ENCODE measurements at regions not wholly inside any gene's neighbourhood (a gene's known extent, or its start where the extent isn't known, plus 50 kb on each side); places are given as distances from the start of the nearest gene placed in this dataset.

- Histone ChIP-seq H3K9me3 (ENCODE audit: control insufficient read depth, insufficient read depth, low read depth, low read length) (no peaks in the 10 kb centered on the region), H3K4me1 (ENCODE audit: control insufficient read depth, extremely low read depth, insufficient read depth, low read length) (no peaks in the 10 kb centered on the region), H4K20me1 (ENCODE audit: control insufficient read depth, extremely low read depth, insufficient read depth, low read length) (no peaks in the 10 kb centered on the region), H3K79me2 (ENCODE audit: control insufficient read depth, insufficient read depth, low read length) (no peaks in the 10 kb centered on the region), H3K9ac (ENCODE audit: insufficient read depth, low read length) (no peak overlapping the region), H3K4me2 (ENCODE audit: extremely low read depth, insufficient read depth, low read length) (no peak overlapping the region), H3K27ac (ENCODE audit: insufficient read depth, low read length) (no peak overlapping the region), H3K36me3 (ENCODE audit: control insufficient read depth, insufficient read depth, low read length) (no peaks in the 10 kb centered on the region), H3K27me3 (ENCODE audit: control insufficient read depth, insufficient read depth, low read length) (no peaks in the 10 kb centered on the region), H3K4me3 (replicated peaks in 1 of 4; ENCODE audit: control extremely low read depth in 1 of 4, insufficient read depth in 1 of 4, low read depth in 3 of 4, low read length in 4 of 4) (no peak overlapping the region), H2AFZ (ENCODE audit: low read length) (no peak overlapping the region)
- TF ChIP-seq EZH2 (IDR thresholded peaks at IDR 0.05; ENCODE audit: low read length, missing control alignments) (no peak), CTCF (conservative IDR thresholded peaks at IDR 0.05 in 1 of 2, IDR thresholded peaks at IDR 0.05 in 1 of 2; ENCODE audit: low read depth in 1 of 2, low read length in 2 of 2) (no peak)
- DNase-seq (ENCODE audit: low read depth in 2 of 2) = no peak
These were observed 396.8 kb downstream of the GUCY1A2 start for GRCh38 chr11:106621484-106621883.
